ENCODE measurements at regions not wholly inside any gene's neighbourhood (a gene's known extent, or its start where the extent isn't known, plus 50 kb on each side); places are given as distances from the start of the nearest gene placed in this dataset.

DNA sequence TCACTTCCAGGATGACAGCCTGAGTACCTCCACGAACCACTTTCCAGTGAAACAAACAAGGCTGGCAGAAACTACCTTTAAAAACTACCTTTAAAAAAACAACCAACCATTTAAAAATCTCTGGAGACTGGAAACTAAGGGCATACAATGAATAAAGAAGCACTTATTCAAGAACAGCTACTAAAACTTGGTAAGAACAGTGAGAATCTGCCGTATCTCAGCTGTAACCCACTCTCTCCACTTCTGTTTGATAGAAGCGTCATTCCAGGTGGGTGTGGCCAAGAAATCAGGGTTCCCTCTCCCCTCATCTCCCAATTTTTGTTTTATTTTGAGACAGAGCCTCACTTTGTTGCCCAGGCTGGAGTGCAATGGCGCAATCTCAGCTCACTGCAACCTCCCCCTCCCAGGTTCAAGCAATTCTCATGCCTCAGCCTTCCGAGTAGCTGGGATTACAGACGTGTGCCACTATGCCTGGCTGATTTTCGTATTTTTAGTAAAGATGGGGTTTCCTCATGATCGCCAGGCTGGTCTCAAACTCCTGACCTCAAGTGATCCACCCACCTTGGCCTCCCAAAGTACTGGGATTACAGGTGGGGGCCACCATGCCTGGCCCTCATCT lies 158.8 kb upstream of the CHST15 start:
- H3K4me3 Mint-ChIP-seq (ENCODE audit: low read depth, unreplicated experiment) = no peak overlapping the region
- intact Hi-C loops (cut with micrococcal nuclease; ENCODE audit: unreplicated experiment) = loop anchor here (10.0 kb wide), 2 partner anchors 157 to 257 kb away; partner anchors contain the start of gene CHST15
- TF ChIP-seq, protein P1, sequence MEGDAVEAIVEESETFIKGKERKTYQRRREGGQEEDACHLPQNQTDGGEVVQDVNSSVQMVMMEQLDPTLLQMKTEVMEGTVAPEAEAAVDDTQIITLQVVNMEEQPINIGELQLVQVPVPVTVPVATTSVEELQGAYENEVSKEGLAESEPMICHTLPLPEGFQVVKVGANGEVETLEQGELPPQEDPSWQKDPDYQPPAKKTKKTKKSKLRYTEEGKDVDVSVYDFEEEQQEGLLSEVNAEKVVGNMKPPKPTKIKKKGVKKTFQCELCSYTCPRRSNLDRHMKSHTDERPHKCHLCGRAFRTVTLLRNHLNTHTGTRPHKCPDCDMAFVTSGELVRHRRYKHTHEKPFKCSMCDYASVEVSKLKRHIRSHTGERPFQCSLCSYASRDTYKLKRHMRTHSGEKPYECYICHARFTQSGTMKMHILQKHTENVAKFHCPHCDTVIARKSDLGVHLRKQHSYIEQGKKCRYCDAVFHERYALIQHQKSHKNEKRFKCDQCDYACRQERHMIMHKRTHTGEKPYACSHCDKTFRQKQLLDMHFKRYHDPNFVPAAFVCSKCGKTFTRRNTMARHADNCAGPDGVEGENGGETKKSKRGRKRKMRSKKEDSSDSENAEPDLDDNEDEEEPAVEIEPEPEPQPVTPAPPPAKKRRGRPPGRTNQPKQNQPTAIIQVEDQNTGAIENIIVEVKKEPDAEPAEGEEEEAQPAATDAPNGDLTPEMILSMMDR (IDR thresholded peaks at IDR 0.05; ENCODE audit: unreplicated experiment) = no peak
- H3K27ac Mint-ChIP-seq (ENCODE audit: unreplicated experiment) = no peak overlapping the region
- no TSS peak for BruUV-seq (replicated peaks)
- H3K4me1 Mint-ChIP-seq (ENCODE audit: low read depth, unreplicated experiment) = no peaks in the 10 kb centered on the region
- CTCF ChIA-PET = no interaction called here
- H3K36me3 Mint-ChIP-seq (ENCODE audit: insufficient read depth, unreplicated experiment) = no peaks in the 10 kb centered on the region
- no peaks in the 10 kb centered on the region for H3K9me3 Mint-ChIP-seq (ENCODE audit: low read depth, unreplicated experiment)
- H3K27me3 Mint-ChIP-seq (ENCODE audit: unreplicated experiment) = no peaks in the 10 kb centered on the region
- no peak for DNase-seq

DNA sequence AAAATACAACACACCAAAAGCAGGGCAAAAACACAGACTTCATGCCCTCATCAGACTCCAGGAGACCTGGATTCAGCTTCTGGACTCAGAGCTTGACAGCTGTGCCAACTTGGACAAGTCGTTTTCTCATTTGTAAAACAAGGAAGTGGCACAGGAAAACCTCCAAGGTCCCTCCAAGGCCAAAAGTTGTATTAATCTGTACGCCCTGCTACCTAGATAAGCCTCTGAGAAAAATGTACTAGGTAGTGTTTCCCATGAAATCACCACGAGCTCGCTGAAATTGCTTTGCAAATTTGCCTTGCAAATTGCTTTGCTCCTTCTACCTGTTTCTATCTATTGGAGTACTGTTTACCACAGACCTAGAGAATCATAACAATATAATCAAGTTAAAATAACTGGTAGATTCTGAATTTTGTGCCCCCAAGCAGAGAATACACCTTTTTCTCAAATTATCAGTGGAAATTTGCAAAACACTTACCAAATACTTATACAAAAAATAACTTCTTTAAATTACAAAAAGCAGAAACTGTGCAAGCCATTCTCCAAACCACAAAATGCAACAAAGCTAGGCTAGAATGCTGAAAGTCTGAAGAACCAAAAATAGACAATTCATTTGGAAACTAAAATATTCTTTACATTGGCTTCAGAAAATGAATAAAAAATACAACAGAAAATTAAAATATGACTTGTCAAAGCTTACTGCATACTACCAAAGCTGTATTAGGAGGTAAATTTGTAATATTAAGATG lies 158.1 kb upstream of the CHST15 start:
- intact Hi-C loops (cut with micrococcal nuclease; ENCODE audit: unreplicated experiment) = loop anchor here (10.0 kb wide), 2 partner anchors 157 to 257 kb away; partner anchors contain the start of gene CHST15
- no peak overlapping the region for H3K27ac Mint-ChIP-seq (ENCODE audit: unreplicated experiment)
- BruUV-seq (replicated peaks) = no TSS peak
- no peak overlapping the region for H3K4me3 Mint-ChIP-seq (ENCODE audit: low read depth, unreplicated experiment)
- no peaks in the 10 kb centered on the region for H3K27me3 Mint-ChIP-seq (ENCODE audit: unreplicated experiment)
- no peaks in the 10 kb centered on the region for H3K36me3 Mint-ChIP-seq (ENCODE audit: insufficient read depth, unreplicated experiment)
- H3K9me3 Mint-ChIP-seq (ENCODE audit: low read depth, unreplicated experiment) = no peaks in the 10 kb centered on the region
- H3K4me1 Mint-ChIP-seq (ENCODE audit: low read depth, unreplicated experiment) = no peaks in the 10 kb centered on the region
- TF ChIP-seq, protein P1 (IDR thresholded peaks at IDR 0.05; ENCODE audit: unreplicated experiment) = no peak
- CTCF ChIA-PET = no interaction called here
- no peak for DNase-seq

DNA sequence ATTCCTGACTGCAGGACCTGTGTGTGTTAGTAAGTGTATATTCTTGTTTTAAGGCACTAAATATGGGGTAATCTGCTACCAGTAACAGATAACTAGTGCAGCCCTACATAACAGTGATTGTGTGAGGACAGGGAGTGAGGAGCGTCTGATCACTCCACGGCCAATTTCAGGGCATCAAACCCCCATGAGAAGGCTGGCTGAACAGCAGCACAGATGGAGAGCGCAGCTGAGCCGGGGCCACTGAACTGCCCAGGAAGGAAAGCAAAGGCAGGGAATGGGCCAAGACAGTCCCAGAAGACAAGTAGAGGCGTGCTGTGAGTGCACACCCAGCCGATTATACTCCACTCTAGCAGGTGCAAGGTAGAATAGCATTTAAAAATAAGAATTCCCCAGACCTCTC lies 157.1 kb upstream of the CHST15 start:
- Mint-ChIP-seq H3K27ac (ENCODE audit: unreplicated experiment) (no peak overlapping the region), H3K4me1 (ENCODE audit: low read depth, unreplicated experiment) (no peaks in the 10 kb centered on the region), H3K36me3 (ENCODE audit: insufficient read depth, unreplicated experiment) (no peaks in the 10 kb centered on the region), H3K27me3 (ENCODE audit: unreplicated experiment) (no peaks in the 10 kb centered on the region), H3K4me3 (ENCODE audit: low read depth, unreplicated experiment) (no peak overlapping the region), H3K9me3 (ENCODE audit: low read depth, unreplicated experiment) (no peaks in the 10 kb centered on the region)
- DNase-seq = no peak
- intact Hi-C loops (cut with micrococcal nuclease; ENCODE audit: unreplicated experiment) = loop anchor here (10.0 kb wide), 2 partner anchors 156 to 256 kb away; partner anchors contain the start of gene CHST15
- TF ChIP-seq, protein P1 (IDR thresholded peaks at IDR 0.05; ENCODE audit: unreplicated experiment) = no peak
- no TSS peak for BruUV-seq (replicated peaks)
- CTCF ChIA-PET = no interaction called here

DNA sequence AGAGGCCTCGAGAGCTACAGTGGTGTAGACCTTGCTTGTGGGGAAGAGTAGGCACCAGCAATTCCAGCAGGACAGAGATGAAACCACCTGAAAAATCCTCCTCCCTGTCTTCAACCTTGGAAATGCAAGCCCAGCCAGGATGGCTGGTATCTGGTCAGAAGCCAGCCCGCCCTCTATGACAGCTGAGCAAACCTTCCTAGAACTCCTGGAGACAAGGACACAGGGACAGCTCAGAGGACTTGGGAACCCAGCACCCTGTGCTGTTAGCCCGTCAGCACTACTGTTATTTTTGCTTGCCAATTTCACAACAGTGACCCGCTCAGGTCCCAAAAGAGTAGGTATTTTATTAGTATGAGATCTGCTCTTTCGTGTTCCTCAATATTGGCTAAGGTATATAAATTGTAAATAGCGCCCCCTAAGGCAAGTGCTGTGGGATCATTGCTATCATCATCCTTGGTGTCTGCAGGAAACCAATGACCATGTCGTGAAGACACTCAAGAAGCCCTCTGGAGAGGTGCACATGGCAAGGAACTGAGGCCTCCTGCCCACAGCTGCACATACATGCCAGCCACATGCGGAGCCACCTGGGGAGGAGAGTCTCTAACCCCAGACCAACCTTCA lies 156.5 kb upstream of the CHST15 start:
- TF ChIP-seq, protein P1 (IDR thresholded peaks at IDR 0.05; ENCODE audit: unreplicated experiment) = no peak
- no TSS peak for BruUV-seq (replicated peaks)
- intact Hi-C loops (cut with micrococcal nuclease; ENCODE audit: unreplicated experiment) = loop anchor here (10.0 kb wide), 2 partner anchors 155 to 255 kb away; partner anchors contain the start of gene CHST15
- CTCF ChIA-PET = no interaction called here
- no peaks in the 10 kb centered on the region for H3K9me3 Mint-ChIP-seq (ENCODE audit: low read depth, unreplicated experiment)
- no peaks in the 10 kb centered on the region for H3K4me1 Mint-ChIP-seq (ENCODE audit: low read depth, unreplicated experiment)
- no peaks in the 10 kb centered on the region for H3K36me3 Mint-ChIP-seq (ENCODE audit: insufficient read depth, unreplicated experiment)
- no peaks in the 10 kb centered on the region for H3K27me3 Mint-ChIP-seq (ENCODE audit: unreplicated experiment)
- H3K4me3 Mint-ChIP-seq (ENCODE audit: low read depth, unreplicated experiment) = no peak overlapping the region
- DNase-seq = no peak
- no peak overlapping the region for H3K27ac Mint-ChIP-seq (ENCODE audit: unreplicated experiment)

Data from Calu3 (cell line).